GM06990 (cell line): ENCODE measurements at regions not wholly inside any gene's neighbourhood (a gene's known extent, or its start where the extent isn't known, plus 50 kb on each side); places are given as distances from the start of the nearest gene placed in this dataset.

Experiments
- DNase-seq: peaks from one replicate; pipeline ENCODE4 v3.0.0-alpha.2; 2011; ENCODE audit not compliant: insufficient read length; ENCODE audit errors: extremely low read depth
- H3K27me3 ChIP-seq: replicated peaks from 2 replicates; pipeline ENCODE4 v1.6.0; 2011; ENCODE audit warnings: low read length; ENCODE audit not compliant: control insufficient read depth, insufficient read depth
- H3K36me3 ChIP-seq: 2 replicates; pipeline ENCODE4 v1.5.1; 2011; ENCODE audit warnings: low read length; ENCODE audit not compliant: control insufficient read depth, insufficient read depth
- H3K4me3 ChIP-seq: replicated peaks from 2 replicates; pipeline ENCODE4 v1.5.1; 2011; ENCODE audit warnings: low read depth, mild to moderate bottlenecking, control low read depth, low read length
- CTCF ChIP-seq: IDR thresholded peaks from 2 replicates; pipeline ENCODE4 v1.5.1; 2011; ENCODE audit warnings: low read length, control low read depth, mild to moderate bottlenecking, inconsistent platforms; ENCODE audit not compliant: insufficient read depth, poor library complexity, severe bottlenecking

GRCh38 chr6:139708337-139709199 lies 334.1 kb upstream of the CITED2 start:
- Histone ChIP-seq H3K36me3 (no peaks in the 10 kb centered on the region), H3K27me3 (no peaks in the 10 kb centered on the region), H3K4me3 (no peak overlapping the region)
- DNase-seq, result no peak
- TF ChIP-seq CTCF, result no peak

GRCh38 chr6:139706912-139707311 lies 332.5 kb upstream of the CITED2 start:
- H3K27me3 ChIP-seq, result no peaks in the 10 kb centered on the region
- no peak for DNase-seq
- TF ChIP-seq CTCF, result no peak

GRCh38 chr6:139705284-139705683 lies 330.8 kb upstream of the CITED2 start:
- no peak overlapping the region for H3K4me3 ChIP-seq
- TF ChIP-seq CTCF, result no peak
- H3K27me3 ChIP-seq, result no peaks in the 10 kb centered on the region
- DNase-seq, result no peak
- H3K36me3 ChIP-seq, result no peaks in the 10 kb centered on the region

More at GRCh38 chr6:139706912-139707311, 332.5 kb upstream of the CITED2 start:
- no peaks in the 10 kb centered on the region for H3K36me3 ChIP-seq
- no peak overlapping the region for H3K4me3 ChIP-seq

GRCh38 chr6:139703780-139704179 lies 329.3 kb upstream of the CITED2 start:
- H3K4me3 ChIP-seq, result no peak overlapping the region
- no peak for DNase-seq
- no peak for TF ChIP-seq CTCF
- no peaks in the 10 kb centered on the region for H3K27me3 ChIP-seq
- no peaks in the 10 kb centered on the region for H3K36me3 ChIP-seq

- Histone ChIP-seq H3K36me3 (no peaks in the 10 kb centered on the region), H3K27me3 (no peaks in the 10 kb centered on the region), H3K4me3 (no peak overlapping the region)
- no peak for TF ChIP-seq CTCF
- no peak for DNase-seq
Observed at GRCh38 chr6:139702706-139703105, 328.3 kb upstream of the CITED2 start.
